ENCODE measurements at regions not wholly inside any gene's neighbourhood (a gene's known extent, or its start where the extent isn't known, plus 50 kb on each side); places are given as distances from the start of the nearest gene placed in this dataset.
"Not testable (repeated sequence)": the region's sequence is repeated elsewhere in the genome, so short reads cannot be mapped to it uniquely, and the experiment has no call there.

DNA sequence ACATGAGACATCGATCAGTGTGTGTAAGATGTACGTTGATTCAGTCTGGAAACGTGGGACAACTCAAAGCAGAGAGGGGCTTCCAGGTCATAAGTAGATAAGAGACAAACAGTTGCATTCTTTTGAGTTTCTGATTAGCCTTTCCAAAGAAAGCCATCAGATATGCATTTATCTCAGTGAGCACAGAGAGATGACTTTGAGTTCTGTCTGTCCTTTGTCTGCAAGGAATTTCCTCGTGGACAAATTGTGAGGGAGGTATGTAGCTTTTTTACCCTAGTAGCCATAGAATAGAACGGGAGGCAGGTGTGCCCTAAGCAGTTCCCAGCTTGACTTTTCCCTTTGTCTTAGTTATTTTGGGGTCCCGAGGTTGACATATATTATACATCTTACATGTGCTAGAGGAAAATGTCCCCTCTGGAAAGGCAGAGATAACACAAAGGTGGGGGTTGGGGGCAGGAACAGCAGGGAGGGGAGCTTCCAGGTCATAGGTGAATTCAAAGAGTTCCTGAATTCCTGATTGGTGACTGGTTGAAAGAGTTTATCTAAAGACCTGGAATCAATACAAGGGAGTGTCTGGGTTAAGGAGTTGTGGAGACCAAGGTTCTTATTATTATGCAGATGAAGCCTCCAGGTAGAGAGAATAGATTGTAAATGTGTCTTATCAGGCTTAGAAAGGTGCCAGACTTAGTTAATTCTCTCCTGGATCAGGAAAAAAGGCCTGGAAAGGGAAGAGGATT lies 237.0 kb downstream of the NFATC2 start:
- DNase-seq: no peak

GRCh38 chr20:51303731-51304670 lies 238.5 kb downstream of the NFATC2 start:
- no peak for DNase-seq

DNA sequence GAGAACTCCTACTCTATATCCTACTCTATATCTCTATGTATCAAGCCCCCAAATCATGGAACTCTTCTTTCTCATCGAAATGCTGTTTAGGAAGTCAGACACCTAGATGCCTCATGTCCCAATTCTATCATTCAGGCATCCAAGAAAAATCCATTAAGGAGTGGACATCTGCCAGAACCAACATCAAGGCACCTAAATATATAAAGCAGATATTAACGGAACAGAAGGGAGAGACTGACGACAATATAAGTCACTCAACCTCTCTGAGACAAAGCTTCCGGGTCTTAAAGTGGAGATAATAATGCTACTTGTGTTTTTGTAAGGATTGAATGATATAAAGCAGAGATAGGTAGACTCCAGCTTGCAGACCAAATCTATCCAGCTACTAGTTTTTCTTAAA lies 241.5 kb downstream of the NFATC2 start:
- DNase-seq: no peak

GRCh38 chr20:51300104-51300503 lies 242.4 kb downstream of the NFATC2 start:
- DNase-seq: no peak

DNA sequence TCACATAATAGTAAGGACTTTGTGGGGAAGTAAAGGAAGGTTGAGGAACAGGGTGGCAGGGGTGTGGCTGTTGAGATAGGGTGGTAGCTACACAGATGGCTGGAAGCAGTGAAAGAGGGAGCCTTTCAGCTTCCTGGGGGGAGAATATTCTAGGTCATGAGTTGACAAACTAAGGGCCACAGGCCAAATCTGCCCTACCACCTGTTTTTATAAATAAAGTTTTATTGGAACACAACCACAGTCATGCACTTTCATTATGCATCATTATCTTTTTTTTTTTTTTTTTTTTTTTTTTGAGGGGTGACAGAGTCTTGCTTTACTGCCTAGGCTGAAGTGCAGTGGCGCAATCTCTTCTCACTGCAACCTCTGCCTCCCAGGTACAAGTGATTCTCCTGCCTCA lies 243.1 kb downstream of the NFATC2 start:
- DNase-seq: no peak

DNA sequence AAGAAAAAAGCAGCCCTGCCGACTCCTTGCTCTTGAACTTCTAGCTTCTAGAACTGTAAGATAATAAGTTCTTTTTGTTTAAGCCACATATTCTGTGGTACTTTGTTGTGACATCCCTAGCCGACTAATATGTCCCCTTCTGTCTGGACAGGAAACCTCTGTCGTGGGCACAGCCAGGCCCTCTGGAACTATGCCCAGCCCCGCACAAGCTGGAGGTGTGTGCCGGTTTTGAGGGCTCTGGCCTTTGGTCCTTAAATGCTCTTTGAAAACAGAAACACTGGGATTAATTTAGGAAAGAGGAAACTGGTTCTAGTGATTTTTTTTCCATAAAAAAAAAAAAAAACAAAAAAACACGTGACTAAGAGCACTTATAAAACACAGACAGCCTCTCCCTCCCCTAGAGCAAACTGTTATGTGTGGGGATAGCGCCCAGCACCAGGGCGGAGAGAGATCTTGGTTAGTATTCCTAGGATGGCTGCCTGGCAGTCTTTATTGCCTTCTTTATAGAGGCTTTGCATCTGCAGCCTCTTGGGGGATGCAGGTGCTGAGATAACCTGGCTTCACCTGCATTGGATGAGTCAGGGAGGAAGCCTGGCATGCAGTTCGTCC lies 244.3 kb downstream of the NFATC2 start:
- DNase-seq: no peak

GRCh38 chr20:51287628-51288413 lies 254.7 kb downstream of the NFATC2 start:
- DNase-seq: no peak

DNA sequence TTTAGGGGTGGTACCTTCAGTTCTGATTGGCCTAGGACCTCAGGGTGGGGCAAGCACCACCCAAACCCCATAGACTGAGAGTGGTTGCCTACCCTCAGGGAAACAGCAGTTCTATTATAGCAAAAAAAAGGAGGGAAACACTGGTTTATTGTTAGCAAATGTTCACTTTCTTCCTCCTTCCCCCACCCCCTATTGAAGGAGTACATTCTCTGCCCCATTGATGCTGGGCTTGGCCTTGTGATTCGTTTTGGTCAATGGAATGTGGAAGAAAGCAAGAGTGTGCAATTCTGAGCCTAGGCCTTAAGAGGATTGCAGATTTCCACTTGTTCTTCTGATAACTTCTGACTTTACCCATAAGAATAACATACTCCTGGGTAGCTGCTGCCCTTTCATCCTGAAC lies 255.8 kb downstream of the NFATC2 start:
- DNase-seq: no peak

GRCh38 chr20:51285684-51286083 lies 256.8 kb downstream of the NFATC2 start:
- no peak for DNase-seq

- DNase-seq: no peak
Observed at GRCh38 chr20:51284871-51285270, 257.6 kb downstream of the NFATC2 start.

DNA sequence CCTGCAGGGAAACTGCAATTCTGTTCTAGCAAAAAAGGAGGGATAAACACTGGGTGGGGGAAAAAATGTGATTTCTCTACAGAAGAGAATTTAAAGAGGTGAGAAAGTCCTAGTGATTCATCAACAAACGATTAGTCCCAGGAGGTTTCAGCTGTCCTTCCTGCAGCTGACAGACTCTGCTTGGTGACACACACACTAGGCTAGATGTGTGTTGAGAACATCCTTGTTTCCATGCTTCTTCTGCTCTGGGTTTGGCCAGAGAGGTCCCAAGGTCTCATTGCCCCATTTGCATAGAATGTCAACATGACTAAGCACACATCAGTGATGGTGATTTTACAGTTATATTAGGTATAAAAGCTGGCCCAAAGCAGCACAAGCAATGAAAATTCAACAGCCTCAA lies 258.3 kb downstream of the NFATC2 start:
- no peak for DNase-seq

DNA sequence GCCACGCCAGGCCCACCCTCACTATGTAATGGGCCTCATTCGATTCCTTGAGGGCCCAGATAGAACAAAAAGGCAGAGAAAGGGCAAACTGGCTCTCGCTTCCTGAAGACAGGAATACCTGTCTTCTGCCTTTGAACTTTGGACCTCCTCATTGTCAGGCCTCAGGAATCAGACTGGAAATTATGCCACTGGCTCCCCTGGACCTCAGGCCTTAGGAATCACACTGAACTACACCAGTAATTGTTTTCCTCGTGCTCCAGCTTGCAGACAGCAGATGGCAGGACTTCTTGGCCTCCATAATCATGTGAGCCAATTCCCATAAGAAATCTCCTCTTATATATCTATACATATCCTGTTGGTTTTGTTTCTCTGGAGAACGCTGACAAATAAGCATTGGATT lies 258.6 kb upstream of the KCNG1 start:
- no peak for DNase-seq

DNA sequence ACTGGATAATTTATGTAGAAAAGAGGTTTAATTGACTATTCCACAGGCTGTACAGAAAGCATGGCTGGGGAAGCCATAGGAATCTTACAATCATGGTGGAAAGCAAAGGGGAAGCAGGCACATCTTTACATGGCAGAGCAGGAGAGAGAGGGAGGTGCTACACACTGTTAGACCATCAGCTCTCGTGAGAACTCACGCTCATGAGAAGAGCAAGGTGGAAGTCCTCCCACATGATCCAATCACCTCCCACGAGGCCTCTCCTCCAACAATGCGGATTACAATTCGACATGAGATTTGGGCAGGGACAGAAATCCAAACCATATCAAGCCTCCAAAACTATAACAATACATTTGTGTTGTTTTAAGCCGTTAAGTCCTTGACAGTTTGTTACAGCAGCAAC lies 257.1 kb upstream of the KCNG1 start:
- DNase-seq: no peak

DNA sequence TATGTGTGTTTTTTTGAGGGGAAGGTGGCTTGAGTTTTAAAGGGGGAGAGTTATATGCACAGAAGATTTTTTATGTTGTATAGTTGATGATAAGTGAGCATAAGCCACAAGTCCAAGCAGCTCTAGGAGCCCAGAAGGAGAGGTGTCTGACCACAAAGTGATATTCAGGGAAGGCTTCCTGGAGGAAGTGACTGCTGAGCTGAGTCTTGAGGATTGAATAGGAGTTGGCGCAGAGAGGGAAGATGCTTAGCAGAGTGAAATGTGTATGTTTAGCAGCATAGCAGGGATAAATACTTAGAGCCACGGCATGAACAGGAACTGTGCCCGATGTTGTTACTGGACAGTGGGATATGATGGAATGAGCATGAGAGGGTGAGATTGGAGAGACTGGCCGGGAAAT lies 255.1 kb upstream of the KCNG1 start:
- DNase-seq: no peak

GRCh38 chr20:51276296-51276695 lies 253.4 kb upstream of the KCNG1 start:
- no peak for DNase-seq

- DNase-seq: no peak
Observed at GRCh38 chr20:51275826-51276225, 252.9 kb upstream of the KCNG1 start.

DNA sequence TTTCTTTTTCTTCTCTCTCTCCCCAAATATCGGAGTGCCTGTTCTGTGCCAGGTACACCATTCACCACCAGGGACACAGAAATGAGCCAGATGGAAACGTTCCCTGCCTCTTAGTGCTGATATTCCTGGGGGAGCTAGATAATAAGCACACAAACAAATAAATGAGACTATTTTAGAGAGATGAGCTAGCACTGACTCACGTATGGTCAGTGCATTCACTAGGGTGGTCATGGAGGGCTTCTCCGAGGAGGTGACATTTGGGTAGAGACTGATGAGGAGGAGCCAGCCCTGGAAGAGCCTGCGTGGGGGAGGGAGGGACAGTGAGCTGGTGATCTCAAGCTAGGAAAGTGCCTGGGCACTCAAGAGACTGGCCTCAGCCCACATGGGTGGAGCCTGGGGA lies 252.3 kb upstream of the KCNG1 start:
- DNase-seq: no peak

DNA sequence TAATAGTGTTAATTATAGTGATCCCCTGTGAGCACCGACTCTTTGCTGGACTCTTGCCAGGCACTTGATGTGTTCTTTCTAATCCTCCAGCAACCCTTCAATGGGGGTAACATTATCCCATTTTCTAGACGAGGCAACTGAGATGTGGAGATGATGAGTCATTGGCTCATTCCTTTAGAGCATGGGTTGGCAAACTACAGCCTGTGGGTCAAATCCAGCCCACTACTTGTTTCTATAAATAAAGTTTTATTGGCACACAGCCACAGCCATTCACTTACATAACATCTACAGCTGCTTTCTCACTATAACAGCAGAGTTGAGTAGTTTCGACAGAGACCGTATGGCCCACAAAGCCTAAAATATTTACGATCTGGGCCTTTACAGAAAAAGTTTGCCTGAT lies 249.5 kb upstream of the KCNG1 start:
- DNase-seq: no peak

- DNase-seq: no peak
Observed at GRCh38 chr20:51271931-51272330, 249.0 kb upstream of the KCNG1 start.

- not testable (repeated sequence) for DNase-seq
Observed at GRCh38 chr20:51271289-51271688, 248.4 kb upstream of the KCNG1 start.

DNA sequence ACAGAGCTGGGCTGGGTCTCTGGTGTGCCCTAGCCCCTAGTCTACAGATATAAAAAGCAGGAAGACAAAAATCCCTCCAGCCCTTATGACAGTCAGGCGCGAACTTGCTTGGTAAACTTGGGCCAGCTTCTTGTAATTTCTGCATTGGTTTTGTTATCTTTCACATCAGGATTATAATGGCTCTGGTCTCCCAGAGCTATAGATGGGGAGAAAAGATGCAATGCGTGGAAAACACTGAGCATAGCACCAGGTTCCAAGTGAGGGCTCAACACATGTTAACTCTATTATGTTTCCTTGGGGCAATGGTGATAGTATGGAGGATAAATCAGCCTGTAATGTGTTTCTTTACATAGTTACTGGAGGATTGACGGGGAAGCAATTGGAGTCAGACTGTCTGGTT lies 246.8 kb upstream of the KCNG1 start:
- no peak for DNase-seq

DNA sequence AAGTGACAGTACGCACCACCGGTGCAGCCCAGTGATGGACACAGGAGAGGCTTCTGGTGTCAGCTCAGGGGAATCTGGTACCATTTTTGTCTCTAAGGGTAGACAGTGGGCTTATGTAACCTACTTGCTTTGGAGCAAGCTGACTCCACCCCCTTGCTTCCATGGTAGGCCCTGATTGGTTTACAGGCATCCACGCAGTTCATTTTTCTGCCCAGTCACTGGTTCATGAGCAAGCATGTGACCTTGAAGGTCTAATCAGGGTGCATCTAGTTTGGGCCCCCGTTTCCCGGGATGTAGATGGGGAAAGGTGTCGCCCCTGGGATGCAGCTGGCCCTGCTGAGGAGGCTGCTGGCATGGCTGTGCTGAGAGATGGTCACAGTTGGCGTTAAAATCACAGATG lies 244.8 kb upstream of the KCNG1 start:
- DNase-seq: no peak

DNA sequence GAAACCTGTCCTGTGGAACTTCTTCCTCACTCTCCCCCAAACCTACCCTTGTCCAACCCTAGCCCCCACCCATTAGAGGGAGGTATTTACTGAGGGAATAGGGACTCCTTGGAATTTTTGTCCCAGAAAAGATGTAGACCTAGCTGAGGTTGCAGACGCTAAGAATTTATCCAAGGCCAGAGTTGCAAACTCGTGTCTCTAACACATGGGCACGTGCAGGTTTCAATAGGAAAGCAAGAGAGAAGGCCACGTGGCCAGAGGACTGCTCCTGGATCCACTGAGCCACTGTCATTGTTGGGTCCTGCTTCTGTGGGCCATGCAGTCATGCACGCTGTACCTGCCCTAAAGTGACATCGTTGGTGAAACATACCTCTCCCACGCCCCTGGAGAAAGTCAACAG lies 243.4 kb upstream of the KCNG1 start:
- no peak for DNase-seq

All from NCI-H146 (cell line).